Uterus (tissue), 3 donors: ENCODE measurements at regions not wholly inside any gene's neighbourhood (a gene's known extent, or its start where the extent isn't known, plus 50 kb on each side); places are given as distances from the start of the nearest gene placed in this dataset.

Source experiments
- DNase-seq, 2 donors: peaks; one replicate each; pipeline ENCODE4 v3.0.0-alpha.2; 2019 to 2020
- H3K27ac ChIP-seq, 2 donors: fragments of 200-600 bp; sonication (generic); 1 replicate in 1 of 2; 2 replicates in 1 of 2; pipeline ENCODE4 v1.5.1; 2016 to 2018
- H3K27me3 ChIP-seq, 2 donors: fragments of 200-600 bp; sonication (generic); one replicate each; pipeline ENCODE4 v1.5.1; 2018 to 2019; ENCODE audit warnings: control low read depth in 1 of 2
- H3K36me3 ChIP-seq, 2 donors: fragments of 200-600 bp; sonication (generic); one replicate each; pipeline ENCODE4 v1.5.1; 2019; ENCODE audit warnings: control low read depth in 1 of 2
- H3K4me1 ChIP-seq, 2 donors: fragments of 200-600 bp; sonication (generic); one replicate each; pipeline ENCODE4 v1.5.1; 2018 to 2019; ENCODE audit warnings: control low read depth in 1 of 2
- H3K4me3 ChIP-seq, 2 donors: fragments of 200-600 bp; sonication (generic); 1 replicate in 1 of 2; 2 replicates in 1 of 2; pipeline ENCODE4 v1.5.1; 2018 to 2019; ENCODE audit warnings: mild to moderate bottlenecking in 1 of 2
- H3K9me3 ChIP-seq, 2 donors: fragments of 200-600 bp; sonication (generic); one replicate each; pipeline ENCODE4 v1.5.1; 2019; ENCODE audit warnings: control low read depth in 1 of 2
- POLR2A ChIP-seq, 2 donors: fragments of 450-650 bp; IDR thresholded peaks; one replicate each; pipeline ENCODE4 v1.6.1; 2016; ENCODE audit warnings: antibody characterized with exemption in 2 of 2, mild to moderate bottlenecking in 1 of 2, moderate library complexity in 1 of 2
- intact Hi-C: fragments of 100-400 bp; cut with DNase I; formaldehyde crosslinking; loops from one replicate; pipeline ENCODE4 v1.15.1; 2023; ENCODE audit warnings: low total_unique reads
- TF ChIP-seq, protein P1 (sequence below), 4 experiments: fragments of 200-600 bp in 2 of 4; fragments of 450-650 bp in 2 of 4; sonication (generic) in 2 of 4; IDR thresholded peaks; one replicate each; pipeline ENCODE4 v1.5.1; 2016 to 2019; ENCODE audit warnings: antibody characterized with exemption in 4 of 4, mild to moderate bottlenecking in 2 of 4, moderate library complexity in 1 of 4
- donor health status: DM: yes; HTN: yes; CAD: no.

DNA sequence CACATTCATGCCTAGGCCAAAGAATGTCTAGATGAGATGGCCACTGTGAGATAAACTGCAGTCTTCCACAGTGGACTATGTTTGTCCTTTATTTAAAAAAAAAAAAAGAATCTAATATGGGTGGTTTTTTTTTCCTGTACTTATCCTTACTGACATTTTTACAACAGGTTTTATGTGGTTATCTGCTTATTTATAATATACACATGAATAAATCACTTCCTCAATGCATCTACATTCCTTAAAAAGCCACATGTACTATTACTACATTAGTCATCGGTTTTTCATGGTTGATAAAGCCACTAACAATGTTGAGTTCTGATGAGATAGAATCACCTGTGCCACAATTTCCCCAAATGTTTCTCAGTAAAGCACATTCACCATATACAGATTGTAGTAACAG is 341.3 kb upstream of the THBS1 start:
- intact Hi-C loops, result no loop called here
- Histone ChIP-seq H3K27ac (no peak overlapping the region), H3K36me3 (no peaks in the 10 kb centered on the region), H3K27me3 (no peaks in the 10 kb centered on the region), H3K4me1 (no peaks in the 10 kb centered on the region), H3K4me3 (no peak overlapping the region), H3K9me3 (no peaks in the 10 kb centered on the region)
- TF ChIP-seq, protein P1, sequence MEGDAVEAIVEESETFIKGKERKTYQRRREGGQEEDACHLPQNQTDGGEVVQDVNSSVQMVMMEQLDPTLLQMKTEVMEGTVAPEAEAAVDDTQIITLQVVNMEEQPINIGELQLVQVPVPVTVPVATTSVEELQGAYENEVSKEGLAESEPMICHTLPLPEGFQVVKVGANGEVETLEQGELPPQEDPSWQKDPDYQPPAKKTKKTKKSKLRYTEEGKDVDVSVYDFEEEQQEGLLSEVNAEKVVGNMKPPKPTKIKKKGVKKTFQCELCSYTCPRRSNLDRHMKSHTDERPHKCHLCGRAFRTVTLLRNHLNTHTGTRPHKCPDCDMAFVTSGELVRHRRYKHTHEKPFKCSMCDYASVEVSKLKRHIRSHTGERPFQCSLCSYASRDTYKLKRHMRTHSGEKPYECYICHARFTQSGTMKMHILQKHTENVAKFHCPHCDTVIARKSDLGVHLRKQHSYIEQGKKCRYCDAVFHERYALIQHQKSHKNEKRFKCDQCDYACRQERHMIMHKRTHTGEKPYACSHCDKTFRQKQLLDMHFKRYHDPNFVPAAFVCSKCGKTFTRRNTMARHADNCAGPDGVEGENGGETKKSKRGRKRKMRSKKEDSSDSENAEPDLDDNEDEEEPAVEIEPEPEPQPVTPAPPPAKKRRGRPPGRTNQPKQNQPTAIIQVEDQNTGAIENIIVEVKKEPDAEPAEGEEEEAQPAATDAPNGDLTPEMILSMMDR (IDR thresholded peaks at IDR 0.05), result no peak
- TF ChIP-seq POLR2A (IDR thresholded peaks at IDR 0.05), result no peak
- DNase-seq, result no peak

DNA sequence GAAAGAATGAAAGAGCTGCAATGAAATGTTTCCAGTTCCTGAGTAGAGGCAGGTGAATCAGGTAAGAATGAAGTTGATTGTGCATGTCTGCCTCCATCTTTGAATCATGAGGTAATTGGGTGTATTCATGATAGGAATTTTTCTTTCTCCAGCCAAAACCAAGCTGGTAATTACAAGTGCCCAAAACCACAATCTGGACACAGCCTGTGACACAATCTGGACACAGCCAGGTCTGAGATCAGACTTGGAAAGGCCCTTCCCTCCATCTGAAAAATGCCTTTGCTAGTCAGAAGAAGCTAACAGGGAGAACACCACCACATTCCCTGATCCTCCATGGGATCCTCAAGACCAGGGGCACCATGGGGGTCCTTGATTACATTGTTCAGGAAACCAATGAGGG is 338.5 kb upstream of the THBS1 start:
- no peak for DNase-seq

DNA sequence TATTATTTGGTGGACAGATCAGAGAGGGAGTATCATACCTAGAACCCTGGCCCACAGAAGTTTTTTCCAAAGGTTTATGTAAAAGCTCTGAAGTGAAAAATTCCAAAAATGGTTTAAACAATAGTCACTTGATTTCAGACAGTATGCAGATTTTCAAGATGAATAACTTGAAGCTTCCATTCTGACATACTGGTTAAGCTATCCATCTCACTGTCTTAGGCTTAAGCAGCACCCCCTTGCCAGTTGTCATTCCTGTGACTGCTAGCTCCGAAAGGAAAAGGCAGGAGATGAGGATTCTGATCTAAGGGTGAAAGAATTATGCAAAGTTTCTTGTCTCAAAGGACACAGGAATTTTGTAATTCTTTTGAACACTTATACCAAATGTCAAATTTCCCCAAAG is 337.5 kb upstream of the THBS1 start:
- Histone ChIP-seq H3K9me3 (no peaks in the 10 kb centered on the region), H3K27ac (no peak overlapping the region), H3K4me1 (no peaks in the 10 kb centered on the region), H3K27me3 (no peaks in the 10 kb centered on the region), H3K36me3 (no peaks in the 10 kb centered on the region), H3K4me3 (no peak overlapping the region)
- no peak for TF ChIP-seq POLR2A (IDR thresholded peaks at IDR 0.05)
- TF ChIP-seq, protein P1 (IDR thresholded peaks at IDR 0.05), result no peak
- intact Hi-C loops, result no loop called here
- no peak for DNase-seq

More for the DNA sequence above, 338.5 kb upstream of the THBS1 start:
- Histone ChIP-seq H3K27ac (no peak overlapping the region), H3K4me1 (no peaks in the 10 kb centered on the region), H3K4me3 (no peak overlapping the region), H3K9me3 (no peaks in the 10 kb centered on the region), H3K36me3 (no peaks in the 10 kb centered on the region), H3K27me3 (no peaks in the 10 kb centered on the region)
- intact Hi-C loops, result no loop called here
- TF ChIP-seq POLR2A (IDR thresholded peaks at IDR 0.05), result no peak
- TF ChIP-seq, protein P1 (IDR thresholded peaks at IDR 0.05), result no peak

DNA sequence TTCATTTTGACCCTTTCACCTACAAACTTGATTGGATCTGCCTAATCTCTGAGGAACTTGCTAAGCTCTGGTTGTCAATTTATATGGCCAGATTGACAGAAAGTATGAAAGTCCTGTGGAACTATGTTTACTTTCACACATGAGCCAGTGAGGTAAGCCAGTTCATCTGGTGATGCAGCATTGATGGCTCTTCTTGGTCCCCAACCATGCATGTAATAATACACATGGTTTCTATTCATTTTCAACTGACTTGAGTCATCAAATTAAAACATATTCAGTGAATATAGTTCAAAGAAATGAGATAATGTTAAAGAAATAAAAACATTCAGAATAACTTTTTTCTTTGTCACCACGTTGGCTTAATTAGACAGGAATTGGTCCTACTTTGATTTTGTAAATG is 336.1 kb upstream of the THBS1 start:
- Histone ChIP-seq H3K9me3 (no peaks in the 10 kb centered on the region), H3K4me3 (no peak overlapping the region)
- no peak for TF ChIP-seq POLR2A (IDR thresholded peaks at IDR 0.05)
- TF ChIP-seq, protein P1 (IDR thresholded peaks at IDR 0.05), result no peak

DNA sequence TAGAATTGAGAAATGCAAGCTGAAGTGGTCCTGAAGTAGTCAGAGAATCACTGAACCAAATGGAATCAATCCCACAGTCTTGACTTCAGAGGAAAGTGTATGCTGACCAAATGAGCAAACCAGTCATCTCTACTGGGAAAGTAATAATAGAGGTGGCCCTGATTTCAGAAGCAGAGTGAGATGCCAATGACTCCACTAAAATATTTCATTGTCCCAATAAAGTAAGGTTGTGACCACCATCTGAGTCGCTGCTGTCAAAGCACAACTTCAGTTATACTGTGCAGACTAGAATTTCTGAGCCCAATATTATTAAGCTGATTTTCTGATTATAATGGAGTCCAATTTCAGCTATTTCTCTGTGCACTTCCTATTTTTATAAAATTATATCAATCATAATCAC is 334.4 kb upstream of the THBS1 start:
- H3K36me3 ChIP-seq, result no peaks in the 10 kb centered on the region
- TF ChIP-seq POLR2A (IDR thresholded peaks at IDR 0.05), result no peak
- TF ChIP-seq, protein P1 (IDR thresholded peaks at IDR 0.05), result no peak
- no peaks in the 10 kb centered on the region for H3K27me3 ChIP-seq
- intact Hi-C loops, result no loop called here
- no peak overlapping the region for H3K27ac ChIP-seq
- DNase-seq, result no peak
- H3K4me3 ChIP-seq, result no peak overlapping the region
- H3K9me3 ChIP-seq, result no peaks in the 10 kb centered on the region
- no peaks in the 10 kb centered on the region for H3K4me1 ChIP-seq

More for the DNA sequence above, 336.1 kb upstream of the THBS1 start:
- Histone ChIP-seq H3K36me3 (no peaks in the 10 kb centered on the region), H3K4me1 (no peaks in the 10 kb centered on the region), H3K27ac (no peak overlapping the region), H3K27me3 (no peaks in the 10 kb centered on the region)
- no peak for DNase-seq
- intact Hi-C loops, result no loop called here
